ENCODE measurements at regions not wholly inside any gene's neighbourhood (a gene's known extent, or its start where the extent isn't known, plus 50 kb on each side); places are given as distances from the start of the nearest gene placed in this dataset.

- TF ChIP-seq CTCF (IDR thresholded peaks at IDR 0.05) (no peak), POLR2A (IDR thresholded peaks at IDR 0.05; ENCODE audit: low read depth) (no peak)
These were observed 157.4 kb downstream of the CD47 start for GRCh38 chr3:107933450-107933849.

Measured in esophagus muscularis mucosa (tissue), 3 donors.